HG03469 (cell line): ENCODE measurements at regions not wholly inside any gene's neighbourhood (a gene's known extent, or its start where the extent isn't known, plus 50 kb on each side); places are given as distances from the start of the nearest gene placed in this dataset.

Source experiments
- ATAC-seq: cut with Tn5 transposase; IDR thresholded peaks from one replicate; pipeline ENCODE4 v1.9.1; 2021; ENCODE audit warnings: mild to moderate bottlenecking, moderate library complexity, moderate number of reproducible peaks; ENCODE audit not compliant: unreplicated experiment

DNA sequence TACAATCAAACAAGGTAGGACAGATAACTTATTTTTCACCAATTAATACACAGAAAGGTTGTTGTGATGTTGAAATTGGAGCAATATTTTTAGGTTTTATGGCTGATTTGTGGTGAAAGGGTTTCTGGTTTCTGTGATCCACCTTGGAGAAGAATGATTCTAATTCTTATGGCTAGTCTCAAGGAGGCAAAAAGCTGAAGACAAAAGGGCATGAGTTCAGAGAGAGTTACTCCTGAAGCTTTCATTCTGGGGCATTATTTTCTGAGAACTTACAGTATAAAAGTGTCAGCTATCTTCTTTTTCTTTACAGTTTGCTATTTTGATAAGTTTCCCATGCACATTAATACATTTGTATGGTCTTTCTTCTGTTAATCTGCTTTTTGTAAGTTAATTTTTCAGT is 372.4 kb upstream of the CCDC179 start:
- no peak for ATAC-seq

DNA sequence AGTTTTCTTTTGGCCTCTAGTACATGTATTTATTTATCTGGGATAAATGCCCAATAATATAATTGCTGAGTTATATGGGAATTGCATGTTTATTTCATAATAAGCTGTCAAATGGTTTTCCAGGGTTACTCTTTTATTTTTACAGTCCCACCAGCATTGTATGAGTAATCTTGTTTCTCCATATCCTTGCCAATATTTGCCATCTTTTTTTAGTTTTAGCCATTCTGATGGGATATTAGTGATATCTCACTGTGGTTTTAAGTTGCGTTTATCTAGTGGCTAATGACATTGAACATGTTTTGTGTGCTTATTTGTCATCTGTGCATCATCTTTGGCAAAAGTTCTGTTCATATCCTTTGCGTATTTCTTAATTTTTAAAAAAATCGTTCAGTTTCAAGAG is 372.8 kb upstream of the CCDC179 start:
- ATAC-seq = no peak

DNA sequence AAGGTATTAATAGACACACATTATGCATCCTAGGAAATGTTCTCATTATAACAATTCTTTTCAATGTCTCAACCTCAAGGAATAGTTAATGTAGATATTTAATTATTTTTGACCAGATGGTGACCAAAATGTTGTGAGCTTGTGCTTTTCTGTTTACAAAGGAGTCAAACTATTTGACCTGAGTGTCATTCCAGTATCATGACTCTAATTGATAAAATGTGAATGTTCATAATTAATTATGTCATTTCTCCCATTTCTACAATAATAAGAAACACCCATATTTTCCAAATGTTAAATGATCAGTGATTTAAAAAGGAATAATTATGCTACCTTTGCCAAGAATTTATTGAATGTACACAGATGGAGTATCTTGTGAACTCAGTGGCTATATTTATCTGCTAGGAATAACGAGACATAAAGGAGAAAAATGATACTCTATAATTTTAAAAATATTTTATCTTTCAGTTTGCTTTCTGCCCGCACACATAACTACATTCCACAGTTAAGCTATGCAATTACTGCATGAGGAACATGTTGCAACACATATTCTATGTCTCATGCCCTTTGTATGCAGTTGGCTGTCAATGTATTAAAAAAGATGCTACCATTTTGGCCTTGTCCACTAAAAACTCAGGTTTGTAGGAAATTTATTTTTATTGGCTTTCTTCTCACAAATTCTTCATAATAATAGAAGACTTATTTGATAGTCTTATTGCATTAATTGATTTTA is 376.7 kb upstream of the CCDC179 start:
- ATAC-seq = no peak

DNA sequence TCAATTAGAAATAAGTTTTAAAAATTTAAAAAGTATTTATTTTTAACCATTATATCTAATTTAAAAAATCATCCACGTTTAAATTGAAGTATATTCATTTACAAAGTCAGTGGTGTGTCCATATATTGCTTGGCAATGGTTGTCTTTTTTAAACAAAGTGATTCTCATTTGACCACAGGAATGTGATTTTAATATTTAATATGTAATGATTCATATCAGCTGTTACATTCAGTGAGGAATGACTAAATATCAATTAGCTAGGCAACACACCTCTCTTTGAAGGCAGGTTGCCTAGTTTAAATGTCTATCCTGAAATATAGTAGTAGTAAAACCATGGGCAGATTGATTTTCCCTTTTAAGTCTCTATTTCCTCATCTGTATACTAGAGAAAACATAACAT is 392.2 kb upstream of the CCDC179 start:
- ATAC-seq = no peak

DNA sequence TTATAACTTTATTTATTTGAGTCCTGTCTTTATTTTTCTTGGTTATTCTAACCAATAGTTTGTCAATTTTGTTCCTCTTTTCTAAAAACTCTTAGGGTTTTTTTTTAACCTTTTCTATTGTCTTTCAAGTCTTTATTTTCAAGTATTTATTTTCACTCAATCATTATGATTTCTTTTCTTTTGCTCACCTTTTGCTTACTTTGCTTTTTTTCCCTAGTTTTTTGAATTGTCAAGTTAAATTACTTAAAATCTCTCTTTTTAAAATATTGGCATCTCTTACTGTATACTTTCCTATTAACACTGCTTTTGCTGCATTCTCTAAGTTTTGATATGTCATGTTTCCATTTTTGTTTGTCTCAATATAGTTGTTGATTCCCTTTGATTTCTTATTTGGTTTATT is 396.8 kb upstream of the CCDC179 start:
- ATAC-seq = no peak

DNA sequence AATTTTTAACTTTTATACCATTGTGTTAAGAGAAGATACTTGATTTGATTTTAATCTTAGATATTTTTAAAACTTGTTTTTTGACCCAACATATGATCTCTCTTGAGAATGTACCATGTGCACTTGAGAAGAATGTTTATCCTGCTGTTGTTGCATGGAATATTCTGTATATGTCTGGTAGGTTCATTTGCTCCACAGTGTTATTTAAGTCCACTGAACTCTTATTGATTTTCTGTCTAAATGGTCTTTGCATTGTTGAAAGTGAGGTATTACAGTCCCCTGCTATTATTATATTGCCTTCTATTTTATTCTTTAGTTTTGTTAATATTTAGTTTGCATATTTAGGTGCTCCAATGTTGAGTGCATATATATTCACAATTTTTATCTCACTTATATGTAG is 397.3 kb upstream of the CCDC179 start:
- no peak for ATAC-seq

DNA sequence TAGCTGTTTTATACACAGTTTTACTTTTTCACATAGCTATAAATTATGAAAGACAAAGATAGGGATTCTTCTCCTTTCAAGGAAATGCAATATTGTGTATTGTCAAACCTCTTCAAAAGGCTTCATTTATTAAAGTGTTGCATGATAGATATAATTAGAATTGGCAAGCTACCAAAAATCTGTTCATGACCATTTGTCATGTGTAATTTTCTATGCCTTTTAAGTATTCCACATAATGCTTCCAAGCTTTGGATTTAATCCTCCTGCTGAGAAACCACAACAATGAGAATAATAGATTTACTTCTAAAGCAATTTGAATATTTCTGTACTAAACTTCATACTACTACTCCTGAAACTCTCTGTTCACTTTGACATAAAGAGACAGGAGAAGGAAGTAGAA is 403.2 kb upstream of the CCDC179 start:
- no peak for ATAC-seq

DNA sequence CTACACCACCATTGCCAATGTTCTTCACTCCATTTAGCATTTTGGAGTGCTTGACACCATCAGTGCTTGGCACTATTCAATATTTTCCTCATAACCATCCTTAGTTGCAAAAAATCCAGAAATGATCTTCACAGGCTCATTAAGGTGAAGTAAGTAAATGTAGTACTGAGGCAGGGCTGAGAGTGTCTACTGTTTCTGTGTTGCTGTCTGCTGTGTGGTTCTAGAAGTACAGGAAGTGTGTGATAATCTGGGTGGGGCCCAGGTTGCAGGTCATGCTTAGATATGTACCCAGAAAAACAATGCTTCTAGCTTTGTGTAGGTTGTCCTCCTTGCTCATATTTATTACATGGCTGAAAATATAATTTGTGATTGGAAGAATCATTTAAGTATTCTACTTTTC is 411.8 kb upstream of the CCDC179 start:
- ATAC-seq = no peak

DNA sequence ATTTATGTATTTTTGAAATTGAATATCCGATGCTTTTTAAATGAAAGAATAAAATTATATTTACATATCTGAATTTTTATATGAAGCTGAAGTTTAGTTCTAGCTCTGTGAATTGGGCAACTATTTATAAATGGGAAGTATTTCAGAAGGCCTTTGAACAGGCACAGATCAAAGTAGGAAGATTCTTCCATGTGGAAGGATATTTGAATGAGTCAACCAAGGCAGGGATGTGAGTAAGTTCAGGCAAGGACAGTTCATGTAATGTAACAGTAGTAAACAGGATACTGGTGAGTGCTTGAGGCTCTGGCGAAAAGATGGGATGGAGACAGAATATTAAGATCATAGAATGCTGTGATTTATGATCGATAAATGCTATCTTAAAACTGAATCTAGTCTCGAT is 417.8 kb upstream of the CCDC179 start:
- ATAC-seq = no peak

DNA sequence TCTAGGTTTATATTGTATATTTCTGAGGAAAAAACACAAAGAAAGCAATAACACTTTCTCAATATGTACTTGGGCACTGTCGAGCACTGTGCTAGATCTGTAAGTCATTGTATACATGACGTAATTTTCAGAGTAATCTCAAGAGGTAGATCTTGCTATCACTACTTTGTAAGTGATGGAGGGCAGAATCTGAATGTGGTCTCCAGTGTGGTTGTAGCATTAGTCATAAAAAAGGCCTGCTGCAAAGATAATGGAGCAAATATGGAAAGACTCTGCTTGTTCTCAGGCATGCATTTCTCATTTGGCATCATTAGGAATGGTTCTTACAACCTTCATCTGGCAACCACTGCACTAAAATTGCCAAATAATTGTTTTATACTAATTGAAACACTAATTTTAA is 419.8 kb upstream of the CCDC179 start:
- ATAC-seq = no peak

DNA sequence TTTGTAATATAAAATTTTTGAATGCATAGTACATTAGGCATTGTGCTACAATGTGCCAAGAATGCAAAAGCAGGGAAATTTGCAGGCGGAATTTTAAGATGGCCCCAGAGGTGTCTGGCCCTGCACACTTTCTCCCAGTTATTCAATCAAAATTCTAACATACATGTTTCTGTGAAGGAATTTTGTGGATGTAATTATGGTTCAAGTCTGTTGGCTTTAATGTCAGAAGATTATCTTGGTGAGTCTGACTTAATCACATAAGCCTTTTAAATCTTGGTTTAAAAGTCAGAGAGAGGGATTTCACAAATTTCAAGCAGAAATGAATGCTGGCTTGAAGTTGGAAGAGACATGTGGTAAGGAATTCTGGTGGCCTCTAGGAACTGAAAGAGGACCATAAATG is 423.4 kb upstream of the CCDC179 start:
- no peak for ATAC-seq

DNA sequence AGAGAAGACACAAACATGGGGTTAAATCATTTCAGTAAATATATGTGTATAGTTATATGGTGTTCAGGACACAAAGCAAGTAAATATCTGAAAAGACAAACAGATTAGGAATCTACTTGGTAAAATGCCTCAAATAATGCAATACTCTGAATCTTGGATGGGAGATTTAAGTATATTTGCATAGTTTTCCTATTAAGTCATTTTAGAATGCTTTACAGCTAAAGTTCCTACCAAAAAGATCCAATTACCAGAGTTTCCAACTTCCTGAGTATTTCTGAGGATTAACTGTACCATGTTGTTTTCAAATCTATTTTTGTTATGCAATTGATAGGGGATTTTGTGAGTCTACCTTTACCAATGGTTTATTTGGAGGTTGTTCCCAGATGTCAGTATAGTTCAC is 424.4 kb upstream of the CCDC179 start:
- no peak for ATAC-seq

DNA sequence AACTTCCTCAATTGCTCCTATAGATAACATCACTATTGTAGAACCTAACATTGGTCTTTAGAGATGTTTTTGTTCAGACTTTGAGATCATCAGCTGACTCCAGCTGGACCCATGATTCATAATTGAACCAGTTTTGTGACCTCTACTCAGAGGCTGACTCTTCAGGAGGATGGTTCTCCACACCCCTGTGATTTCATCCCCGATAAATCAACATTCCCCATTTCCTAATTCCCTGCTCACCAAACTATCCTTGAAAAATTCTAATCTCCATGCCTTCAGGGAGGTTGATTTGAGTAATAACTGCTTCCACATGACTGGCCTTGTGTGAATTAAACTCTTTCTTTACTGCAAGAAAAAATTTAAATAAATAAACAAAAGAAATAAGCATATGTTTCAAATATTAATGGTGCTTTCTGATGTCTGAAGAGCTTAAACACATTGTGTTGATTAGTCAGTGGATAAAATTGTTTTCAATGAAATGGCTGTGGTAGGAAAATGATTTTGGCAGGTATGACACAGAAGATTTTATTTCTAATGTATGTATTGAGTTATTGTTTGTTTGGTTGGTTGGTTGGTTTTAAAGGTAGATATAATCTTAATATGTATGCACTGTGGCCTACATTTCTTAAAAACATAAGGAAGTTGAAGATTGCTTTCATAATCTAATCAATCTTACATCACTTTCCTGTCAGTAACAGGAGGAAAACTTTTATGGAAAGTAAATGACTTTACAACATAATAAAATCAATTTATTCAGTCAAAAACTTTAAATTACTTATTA is 427.9 kb upstream of the CCDC179 start:
- ATAC-seq = no peak

DNA sequence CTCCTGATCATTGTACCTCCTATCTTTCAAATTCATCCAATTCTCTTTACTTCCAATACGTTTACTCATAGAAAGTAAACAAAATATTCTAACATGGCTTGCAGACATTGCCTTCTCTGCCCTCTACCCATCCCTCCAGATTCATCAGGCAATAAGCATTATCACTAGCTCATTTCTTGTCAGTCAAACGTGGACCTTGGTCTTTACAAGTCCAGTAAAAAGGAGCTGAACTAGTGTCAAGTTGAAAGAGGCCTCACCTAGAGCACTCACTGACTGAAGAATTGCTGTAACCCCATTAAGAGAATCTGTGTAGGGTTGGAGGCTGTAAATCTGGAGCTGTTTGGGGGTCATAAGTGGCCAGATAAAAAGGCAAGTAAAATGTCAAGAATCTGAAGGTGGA is 435.0 kb upstream of the CCDC179 start:
- no peak for ATAC-seq

DNA sequence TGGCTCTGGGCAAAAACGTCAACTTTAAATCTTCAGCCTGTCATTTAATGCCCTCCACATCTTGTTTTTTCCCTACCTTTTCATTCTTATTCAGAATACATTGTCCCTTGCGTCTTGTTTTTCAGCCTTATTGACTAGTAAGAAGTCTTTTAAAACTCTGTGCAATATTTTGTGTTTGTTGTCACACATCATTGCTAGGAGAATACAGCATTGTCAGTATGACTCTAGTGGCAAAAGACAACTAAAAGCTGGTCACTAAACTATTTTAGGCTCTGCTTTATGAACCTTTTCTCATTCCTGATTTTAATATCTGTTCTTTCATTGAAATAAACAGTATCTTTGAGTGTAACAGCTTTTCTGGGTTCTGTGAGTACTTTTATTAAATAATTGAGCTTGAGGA is 447.8 kb upstream of the CCDC179 start:
- ATAC-seq = no peak

DNA sequence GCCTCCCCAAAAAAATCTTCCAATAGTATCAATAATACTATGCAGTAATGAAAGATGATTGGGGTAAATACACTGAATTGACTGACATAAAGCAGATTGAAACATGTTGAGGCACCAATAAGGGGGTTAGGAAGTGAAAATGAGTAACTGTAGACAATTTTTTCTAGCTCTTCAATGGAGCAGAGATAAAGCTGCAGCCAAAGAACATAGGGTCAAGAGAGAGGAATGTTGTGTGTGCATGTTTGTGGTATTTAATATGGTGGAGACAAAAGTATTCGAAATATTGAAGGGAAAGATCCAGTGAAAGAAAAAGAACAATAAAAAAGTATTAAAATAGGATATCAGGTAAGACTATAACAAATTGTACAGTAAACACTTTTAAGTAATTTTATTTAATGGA is 450.0 kb upstream of the CCDC179 start:
- no peak for ATAC-seq

DNA sequence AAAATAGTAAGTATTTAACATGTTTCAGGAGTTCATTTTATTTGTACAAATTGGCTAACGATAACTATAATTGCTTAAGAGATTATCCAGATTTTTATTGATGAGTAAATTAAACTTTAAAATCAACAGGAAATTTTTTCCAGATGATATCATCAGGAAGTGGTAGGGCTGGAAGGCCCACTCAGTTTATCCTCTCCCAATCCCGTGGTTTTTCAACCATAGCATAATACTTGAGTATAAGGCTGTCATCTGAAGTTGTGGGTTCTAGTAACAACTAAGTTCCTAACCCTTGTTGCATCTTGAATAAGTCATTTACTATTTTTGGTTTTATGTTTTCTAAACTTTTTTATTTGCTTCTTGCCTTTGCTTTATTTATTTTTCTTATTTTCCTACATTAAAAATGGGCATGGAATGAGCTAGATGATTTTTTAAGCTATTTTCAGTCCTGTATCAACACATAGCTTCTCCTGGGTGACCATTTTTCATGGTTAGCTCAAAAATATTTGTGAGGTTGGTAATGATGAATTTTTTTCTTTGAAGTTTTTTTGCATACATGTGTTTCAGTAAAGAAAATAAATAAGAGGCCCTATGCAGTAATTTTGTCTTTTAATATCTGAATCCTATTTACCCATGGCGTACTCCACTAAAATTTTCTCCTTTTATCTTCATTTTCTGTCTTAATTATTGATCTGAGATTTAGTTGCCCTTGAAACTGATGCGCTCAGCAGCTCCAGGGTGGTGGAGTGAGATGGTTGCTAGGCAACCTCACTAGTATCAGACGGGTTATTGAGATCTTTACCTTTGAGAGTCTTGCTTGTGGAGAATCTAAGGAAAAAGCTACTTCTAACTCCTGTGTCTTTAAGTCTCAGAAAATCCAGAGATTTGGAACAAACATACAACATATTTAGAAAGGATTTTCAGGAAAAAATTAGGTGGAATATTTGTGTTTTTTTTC is 452.0 kb upstream of the CCDC179 start:
- ATAC-seq = no peak

DNA sequence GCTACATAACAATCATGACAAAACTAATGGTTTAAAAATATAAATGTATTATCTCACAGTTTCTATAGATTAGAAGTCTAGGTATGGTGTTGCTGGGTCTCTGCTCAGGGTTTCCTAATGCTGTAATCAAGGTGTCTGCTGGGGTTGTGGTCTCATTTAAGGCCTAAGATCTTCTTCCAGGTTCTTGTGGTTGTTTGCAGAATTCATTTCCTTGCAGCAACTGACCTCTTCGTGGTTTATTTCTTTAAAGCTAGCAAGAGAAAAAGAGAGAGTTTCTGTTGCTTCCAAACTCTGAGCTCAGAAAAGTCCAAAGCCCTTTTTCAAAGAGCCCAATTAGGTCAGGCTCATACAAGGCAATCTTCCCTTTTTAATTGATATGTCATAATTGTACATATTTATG is 452.7 kb upstream of the CCDC179 start:
- no peak for ATAC-seq

DNA sequence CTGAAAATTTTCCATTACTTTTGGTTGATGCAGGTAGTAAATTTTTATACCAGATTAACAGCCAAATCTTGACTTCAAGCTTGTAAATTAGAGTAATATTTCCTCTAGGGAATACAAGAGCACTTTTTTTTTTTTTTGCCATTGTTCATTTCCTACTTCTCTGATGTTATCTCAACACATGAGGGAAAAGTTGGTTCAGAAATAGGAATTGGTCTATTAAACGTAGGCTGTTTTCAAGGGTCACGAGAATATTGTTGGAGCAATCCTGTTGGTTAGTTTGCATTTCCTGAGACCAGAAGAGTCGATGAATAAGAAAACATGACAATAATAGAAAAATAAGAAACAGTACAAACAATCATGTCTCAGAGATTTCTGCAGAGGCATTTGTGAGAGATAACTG is 453.9 kb upstream of the CCDC179 start:
- ATAC-seq = no peak

DNA sequence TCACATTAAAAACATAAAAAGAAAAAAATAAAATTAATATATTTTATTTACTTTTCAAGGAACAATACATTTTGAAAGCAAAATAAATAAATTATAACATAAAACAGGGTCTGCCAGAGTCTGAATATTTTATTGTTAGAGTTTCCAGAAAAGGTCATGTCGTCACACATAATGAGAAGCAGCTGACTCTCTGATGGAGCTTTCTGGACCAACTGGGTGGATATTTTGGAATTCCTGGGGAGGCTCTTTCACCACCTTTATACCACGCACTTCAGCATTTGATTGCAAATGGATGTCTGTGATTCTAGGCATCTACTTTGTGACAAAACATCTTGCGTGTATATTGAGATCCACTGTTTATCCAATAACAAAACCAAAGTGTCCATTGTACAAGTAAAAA is 455.0 kb upstream of the CCDC179 start:
- no peak for ATAC-seq

DNA sequence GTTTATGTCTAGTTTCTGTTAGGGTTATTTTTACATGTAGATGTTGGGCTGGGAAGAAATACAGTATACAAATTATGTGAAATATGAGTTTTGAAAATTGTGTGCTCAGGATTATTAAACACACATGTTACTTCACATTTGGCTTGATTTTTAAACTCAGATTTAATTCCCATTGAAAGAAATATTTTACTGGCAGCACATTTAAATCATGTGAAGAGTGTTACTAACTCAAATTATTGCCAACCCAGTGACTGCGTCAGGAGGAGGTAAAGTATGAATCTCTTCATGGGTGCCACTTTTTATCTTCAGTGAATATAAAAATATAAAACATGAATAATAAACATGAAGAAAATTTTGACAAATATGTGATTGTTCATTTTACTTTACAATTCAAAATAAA is 457.5 kb upstream of the CCDC179 start:
- no peak for ATAC-seq

DNA sequence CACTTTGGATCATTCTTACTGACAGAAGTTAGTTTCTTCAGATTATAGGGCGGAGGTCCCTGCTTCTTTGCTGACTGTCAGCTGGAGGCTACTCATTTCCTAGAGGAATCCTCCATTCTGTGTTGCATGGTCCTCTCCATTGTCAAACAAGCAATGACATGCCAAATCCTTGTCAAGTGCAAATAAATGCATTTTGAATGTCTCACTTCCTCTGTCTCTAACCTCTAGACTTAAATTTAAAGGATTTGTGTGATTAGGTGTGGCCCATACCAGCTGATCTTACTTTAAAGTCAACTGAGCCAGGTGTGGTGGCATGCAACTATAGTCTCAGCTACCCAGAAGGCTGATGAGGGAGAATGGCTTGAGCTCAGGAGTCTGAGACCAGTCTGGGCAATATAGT is 458.4 kb upstream of the CCDC179 start:
- ATAC-seq = no peak
